NCI-H2029 (cell line): ENCODE measurements at regions not wholly inside any gene's neighbourhood (a gene's known extent, or its start where the extent isn't known, plus 50 kb on each side); places are given as distances from the start of the nearest gene placed in this dataset.
"Not testable (repeated sequence)": the region's sequence is repeated elsewhere in the genome, so short reads cannot be mapped to it uniquely, and the experiment has no call there.

ENCODE experiments used
- DNase-seq: peaks from one replicate; lab custom pipeline; 2025; lab: John Stamatoyannopoulos, UW

DNA sequence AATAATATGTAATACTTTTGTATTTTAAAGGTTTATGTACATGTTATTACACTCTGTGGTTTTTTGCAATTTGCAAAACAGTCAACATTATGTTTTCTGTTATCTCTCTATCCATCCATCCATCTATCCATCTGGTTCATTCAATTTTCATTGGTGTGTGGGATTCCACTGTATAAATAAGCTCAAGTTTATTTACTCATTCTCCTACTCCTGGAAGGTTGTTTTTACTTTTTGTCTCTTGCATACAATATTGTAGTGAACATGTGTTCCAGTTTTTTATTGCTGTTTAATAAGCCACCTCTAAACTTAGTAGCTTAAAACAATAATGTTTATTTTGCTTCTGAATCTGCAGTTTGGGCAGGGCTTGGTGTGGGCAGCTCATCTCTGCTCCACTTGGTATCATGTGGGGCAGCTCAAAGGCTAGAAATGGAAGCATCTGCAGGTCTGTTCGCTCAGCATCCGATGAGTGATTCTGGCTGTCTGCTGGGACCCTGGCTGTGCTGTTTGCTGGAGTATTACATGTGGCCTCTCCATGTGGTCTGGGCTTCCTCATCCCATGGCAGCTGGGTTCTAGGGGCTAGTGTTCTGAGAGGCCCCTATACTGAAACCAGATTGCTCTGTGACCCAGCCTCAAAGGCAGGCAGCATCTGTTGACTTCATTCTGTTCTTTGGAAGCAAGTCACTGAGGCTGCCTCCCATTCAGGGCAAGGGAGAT is 98.8 kb downstream of the SLC25A47 start:
- DNase-seq = no peak

DNA sequence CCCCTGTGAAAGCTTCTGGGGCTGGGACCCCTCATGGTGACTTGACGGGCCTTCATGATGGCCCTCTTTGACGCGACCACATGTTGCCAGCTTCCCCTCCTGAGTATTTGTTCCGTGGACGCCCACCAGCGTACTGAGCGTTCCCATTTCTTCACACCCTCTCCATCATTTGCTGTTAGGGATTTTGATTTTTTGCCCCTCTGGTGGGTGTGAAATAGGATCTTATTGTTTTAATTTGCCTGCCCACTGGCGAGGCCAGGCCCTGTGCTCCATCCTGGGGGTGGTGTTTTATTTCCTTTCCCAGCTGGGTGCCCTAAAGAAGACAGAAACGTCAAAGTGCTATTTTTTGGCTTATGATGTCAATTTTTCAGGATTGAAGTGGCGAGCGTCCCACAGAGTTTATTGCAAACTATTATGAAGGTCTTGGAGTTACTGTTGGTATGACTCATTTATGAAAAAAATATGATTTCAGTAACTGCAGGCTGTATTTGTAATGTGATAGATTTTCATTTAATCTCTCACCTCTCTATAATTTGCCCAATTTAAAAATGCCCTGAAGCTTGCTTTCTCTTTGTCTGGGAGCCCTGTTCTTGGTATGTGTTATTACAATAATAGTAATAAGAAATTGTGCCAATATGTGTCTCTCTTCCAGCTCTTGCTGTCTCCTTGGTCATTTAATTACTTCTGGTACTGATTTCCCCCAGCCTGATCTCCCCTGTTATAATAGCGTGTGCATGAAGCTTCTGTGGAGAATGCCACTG is 99.6 kb downstream of the SLC25A47 start:
- DNase-seq = no peak

- no peak for DNase-seq
Observed at GRCh38 chr14:100423317-100424010, 100.3 kb downstream of the SLC25A47 start.

GRCh38 chr14:100424504-100425428 is 101.6 kb downstream of the SLC25A47 start:
- no peak for DNase-seq

DNA sequence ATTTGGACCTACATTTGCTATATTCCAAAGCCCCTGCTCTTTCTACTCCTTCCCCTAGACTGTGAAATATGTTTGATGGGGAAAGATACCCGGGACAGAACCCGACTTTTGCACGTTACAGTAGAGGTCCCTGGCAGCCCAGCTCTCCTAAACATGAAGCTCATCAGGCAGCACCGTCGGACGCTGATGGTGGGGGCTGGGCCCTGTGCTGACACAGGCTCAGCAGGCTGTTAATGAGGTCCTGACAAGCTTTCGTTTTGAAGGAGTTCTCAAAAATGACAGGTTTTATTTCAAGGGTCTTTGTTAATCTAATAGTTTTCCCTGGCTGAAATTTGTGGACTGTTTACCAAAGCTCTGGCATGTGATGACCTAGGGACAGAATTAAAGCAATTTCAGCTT is 102.3 kb downstream of the SLC25A47 start:
- DNase-seq = no peak

- no peak for DNase-seq
Observed at GRCh38 chr14:100426314-100426713, 103.2 kb downstream of the SLC25A47 start.

DNA sequence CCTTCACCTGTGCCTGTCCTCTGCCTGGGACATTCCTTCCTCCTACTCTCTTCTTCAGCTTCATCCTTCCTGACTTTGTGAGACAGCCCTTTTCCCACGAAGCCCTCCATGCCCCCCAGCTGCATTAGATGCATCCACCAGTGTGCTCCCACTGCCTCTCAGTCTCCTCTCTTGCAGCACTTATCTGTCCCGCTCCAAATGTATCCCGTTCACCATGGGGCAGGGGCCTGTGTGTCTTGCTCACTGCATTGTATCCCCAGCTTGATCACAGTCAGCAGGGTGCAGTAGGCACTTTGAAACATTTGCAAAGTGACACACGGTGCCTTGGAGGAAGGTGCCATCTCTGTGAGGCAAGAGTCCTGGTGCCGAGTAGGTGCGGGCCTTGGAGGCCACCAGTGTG is 104.0 kb downstream of the SLC25A47 start:
- DNase-seq = no peak

GRCh38 chr14:100428727-100429126 is 105.6 kb downstream of the SLC25A47 start:
- no peak for DNase-seq

GRCh38 chr14:100429537-100429936 is 106.4 kb downstream of the SLC25A47 start:
- DNase-seq = no peak

- no peak for DNase-seq
Observed at GRCh38 chr14:100430571-100430970, 107.4 kb downstream of the SLC25A47 start.

DNA sequence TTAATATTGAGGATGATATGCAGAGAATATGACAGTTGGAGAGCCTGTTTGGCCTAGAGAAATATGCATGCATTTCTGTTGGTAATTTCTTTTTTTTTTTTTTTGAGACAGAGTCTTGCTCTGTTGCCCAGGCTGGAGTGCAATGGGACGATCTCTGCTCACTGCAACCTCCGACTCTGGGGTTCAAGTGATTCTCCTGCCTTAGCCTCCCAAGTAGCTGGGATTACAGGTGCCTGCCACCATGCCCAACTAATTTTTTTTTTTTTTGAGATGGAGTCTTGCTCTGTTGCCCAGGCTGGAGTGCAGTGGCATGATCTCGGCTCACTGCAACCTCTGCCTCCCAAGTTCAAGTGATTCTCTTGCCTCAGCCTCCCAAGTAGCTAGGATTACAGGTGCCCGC is 108.3 kb downstream of the SLC25A47 start:
- not testable (repeated sequence) for DNase-seq

DNA sequence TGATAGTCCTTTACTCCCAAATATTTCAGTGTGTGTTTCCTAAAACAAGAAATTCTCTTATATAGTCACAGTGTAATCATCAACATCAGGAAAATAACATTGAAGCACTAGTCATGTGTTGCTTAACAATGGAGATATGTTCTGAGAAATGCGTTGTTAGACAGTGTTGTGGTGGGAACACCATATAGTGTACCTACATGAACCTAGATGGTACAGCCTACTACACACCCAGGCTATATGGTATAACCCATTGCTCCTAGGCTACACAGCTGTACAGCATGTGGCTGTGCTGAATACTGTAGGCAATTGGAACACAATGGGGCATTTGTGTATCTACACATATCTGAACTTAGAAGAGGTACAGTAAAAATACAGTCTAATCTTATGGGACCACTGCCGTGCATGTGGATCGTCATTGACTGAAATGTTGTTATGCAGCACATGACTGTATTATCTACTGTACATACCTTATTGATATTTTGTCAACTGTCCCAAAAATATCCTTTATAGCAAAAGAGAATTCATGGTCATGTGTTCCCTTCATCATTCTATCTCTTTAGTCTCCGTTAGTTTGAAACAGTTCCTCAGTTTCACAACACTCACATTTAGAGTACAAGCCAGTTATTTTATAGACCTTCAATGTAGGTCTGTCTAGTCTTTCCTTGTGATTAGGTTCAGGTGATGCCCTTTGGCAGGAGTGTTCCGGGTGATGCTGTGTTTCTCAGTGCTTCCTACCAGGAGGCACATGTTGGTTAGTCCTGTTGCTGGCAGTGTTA is 109.7 kb downstream of the SLC25A47 start:
- no peak for DNase-seq

GRCh38 chr14:100433428-100433814 is 110.3 kb downstream of the SLC25A47 start:
- no peak for DNase-seq

- DNase-seq = no peak
Observed at GRCh38 chr14:100434033-100434601, 111.0 kb downstream of the SLC25A47 start.

DNA sequence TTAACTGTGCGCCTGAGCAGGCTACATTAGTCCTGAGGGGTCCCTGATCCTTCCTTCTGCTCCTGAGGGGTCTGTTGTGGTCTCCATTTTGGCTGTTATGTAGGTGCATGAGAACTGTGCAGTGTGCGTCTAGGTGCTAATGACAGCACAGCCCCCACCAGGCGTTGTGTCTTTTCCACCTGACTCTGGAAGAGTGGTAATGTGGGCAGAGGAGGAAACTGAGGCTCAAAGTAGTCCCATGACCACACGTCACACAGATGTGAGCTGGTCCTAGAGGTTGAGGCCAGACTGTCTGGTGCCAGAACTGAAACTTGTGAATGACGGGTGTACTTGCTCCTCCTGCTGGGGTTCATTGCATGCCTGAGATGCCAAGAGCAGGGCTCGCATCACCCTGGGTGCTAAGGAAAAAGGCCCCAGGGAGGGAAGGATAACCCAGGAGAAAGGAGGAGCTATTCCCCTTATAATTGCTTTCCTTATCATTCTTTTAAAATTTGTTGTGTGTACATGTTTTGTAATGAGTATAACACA is 111.8 kb downstream of the SLC25A47 start:
- no peak for DNase-seq

DNA sequence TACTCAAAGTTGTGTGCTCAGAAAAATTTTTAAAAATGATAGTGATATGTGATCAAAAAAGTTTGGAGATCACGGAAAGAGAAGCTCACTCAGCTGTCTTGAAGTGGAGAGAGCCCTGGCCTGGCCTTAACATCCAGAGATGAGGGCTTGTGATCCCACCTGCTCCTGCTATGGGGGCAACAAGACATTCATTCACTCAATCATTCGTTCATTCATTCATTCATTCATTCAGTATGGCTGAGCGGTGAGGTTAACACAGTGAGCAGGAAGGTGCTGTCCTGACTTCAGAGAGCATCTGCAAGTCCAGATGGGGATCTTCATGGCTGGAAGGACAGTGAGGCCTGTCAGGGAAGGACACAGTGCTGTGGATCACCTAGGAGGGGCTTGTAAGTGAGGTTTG is 112.3 kb downstream of the SLC25A47 start:
- DNase-seq = no peak

DNA sequence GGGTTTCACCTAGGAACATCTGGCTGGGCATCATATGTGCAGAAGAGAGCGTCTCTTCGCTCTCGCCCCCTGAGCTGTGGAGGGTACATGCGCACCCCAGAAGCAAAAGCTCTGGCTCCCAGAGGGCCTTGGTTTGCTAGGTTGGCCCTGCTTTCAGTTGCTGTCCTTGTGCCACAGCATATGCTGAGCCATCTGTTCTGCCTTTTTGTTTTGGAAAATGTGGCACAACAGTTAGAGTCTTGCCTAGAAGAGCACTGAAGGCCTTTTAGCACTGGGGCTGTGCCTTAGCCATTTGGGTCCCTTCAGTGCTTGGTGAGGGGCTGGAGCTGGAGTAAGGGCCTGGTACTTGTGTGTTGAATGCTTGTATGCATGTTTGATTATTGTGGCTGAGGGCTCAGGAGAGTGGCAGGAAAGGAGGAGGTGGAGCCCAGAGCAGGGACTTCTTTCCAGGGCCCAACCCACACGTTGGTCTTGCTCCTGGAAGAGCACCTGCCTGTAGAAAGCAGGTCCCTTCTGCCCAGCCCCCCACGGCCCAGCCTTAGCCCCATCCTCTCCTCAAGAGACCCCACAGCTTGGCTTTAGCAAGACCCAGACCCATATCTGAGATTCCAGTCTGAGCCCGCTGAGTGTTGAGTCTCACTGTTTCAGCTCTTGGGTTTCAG is 113.7 kb downstream of the SLC25A47 start:
- DNase-seq = no peak

- no peak for DNase-seq
Observed at GRCh38 chr14:100438271-100438670, 115.1 kb downstream of the SLC25A47 start.

DNA sequence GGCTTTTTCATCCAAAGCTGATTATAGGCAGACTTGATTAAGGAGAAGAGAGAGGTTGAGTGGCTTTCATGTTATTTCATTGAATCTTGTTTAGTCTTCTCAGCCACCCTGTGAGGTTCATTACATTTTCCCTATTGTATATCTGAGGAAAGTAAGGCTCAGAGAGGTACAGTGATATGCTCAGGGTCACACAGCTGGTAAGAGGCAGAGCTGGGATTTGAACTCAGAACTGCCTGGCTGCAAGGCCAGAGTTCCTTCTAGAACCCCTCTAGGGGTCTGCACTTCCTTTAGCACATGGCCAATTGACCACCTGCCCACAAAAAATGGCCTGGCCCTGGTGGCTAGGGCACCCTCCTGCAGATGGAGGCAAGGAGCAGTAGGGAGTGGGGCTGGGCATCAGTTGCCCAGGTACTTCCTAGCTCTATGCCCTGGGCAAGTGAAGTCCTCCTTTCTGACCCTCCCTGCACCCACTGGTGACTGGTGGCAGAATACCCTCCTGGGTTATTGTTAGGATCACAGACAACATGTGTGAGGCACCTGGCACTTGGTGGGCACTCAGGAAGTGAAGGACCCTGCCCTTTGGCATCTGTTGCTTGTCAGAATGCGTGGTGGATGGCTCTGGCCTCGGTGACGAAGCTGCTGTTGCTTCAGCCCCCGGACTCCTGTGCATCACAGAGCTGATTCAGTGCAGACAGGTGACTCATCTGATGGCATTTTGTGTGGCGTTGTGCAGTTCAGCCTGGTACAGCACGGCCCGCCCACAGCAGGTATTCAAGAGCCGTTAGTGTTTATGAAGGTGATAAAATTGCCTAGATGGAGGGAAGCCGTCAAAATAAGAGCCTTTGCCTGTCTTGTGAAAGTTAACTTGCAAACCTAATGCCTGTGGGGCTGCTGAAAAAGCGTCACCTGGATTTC is 115.8 kb downstream of the SLC25A47 start:
- DNase-seq = peak; percentile 6
